ENCODE measurements at regions not wholly inside any gene's neighbourhood (a gene's known extent, or its start where the extent isn't known, plus 50 kb on each side); places are given as distances from the start of the nearest gene placed in this dataset.

DNA sequence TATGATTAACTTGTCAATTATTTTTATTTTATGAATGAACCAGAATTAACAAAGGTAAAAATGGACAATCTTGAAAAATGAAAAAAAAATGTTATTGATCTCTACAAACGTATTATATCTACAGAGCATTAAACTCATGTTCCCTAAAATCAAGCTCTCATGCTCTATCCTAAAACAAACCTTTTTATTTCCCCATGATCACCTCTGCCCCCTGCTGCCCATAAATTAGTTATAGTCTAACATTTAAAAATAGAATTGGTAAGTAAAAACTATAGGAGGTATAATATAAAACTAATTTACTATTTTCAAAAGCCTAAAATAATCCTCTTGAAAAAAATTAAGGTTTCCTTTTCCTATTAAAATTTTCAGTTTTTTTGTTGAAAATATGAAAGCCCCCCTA, 168.0 kb upstream of the POU5F2 start:
- TF ChIP-seq NFE2L2 (conservative IDR thresholded peaks at IDR 0.05; ENCODE audit: low read length) (no peak), POLR2A (IDR thresholded peaks at IDR 0.05; ENCODE audit: low read length) (no peak), KDM5A (IDR thresholded peaks at IDR 0.05) (no peak), EP300 (IDR thresholded peaks at IDR 0.05) (no peak), PHF8 (IDR thresholded peaks at IDR 0.05; ENCODE audit: borderline replicate concordance, low read depth) (no peak), CBX8 (IDR thresholded peaks at IDR 0.05) (no peak), RFX5 (IDR thresholded peaks at IDR 0.05) (no peak), EHF (CRISPR knock-in tag; IDR thresholded peaks at IDR 0.05) (no peak), HEYL (CRISPR knock-in tag; IDR thresholded peaks at IDR 0.05) (no peak), CEBPB (IDR thresholded peaks at IDR 0.05) (no peak)
- TF ChIP-seq, protein P1, sequence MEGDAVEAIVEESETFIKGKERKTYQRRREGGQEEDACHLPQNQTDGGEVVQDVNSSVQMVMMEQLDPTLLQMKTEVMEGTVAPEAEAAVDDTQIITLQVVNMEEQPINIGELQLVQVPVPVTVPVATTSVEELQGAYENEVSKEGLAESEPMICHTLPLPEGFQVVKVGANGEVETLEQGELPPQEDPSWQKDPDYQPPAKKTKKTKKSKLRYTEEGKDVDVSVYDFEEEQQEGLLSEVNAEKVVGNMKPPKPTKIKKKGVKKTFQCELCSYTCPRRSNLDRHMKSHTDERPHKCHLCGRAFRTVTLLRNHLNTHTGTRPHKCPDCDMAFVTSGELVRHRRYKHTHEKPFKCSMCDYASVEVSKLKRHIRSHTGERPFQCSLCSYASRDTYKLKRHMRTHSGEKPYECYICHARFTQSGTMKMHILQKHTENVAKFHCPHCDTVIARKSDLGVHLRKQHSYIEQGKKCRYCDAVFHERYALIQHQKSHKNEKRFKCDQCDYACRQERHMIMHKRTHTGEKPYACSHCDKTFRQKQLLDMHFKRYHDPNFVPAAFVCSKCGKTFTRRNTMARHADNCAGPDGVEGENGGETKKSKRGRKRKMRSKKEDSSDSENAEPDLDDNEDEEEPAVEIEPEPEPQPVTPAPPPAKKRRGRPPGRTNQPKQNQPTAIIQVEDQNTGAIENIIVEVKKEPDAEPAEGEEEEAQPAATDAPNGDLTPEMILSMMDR (IDR thresholded peaks at IDR 0.05): peak; percentile 39
- TF ChIP-seq, protein P2, sequence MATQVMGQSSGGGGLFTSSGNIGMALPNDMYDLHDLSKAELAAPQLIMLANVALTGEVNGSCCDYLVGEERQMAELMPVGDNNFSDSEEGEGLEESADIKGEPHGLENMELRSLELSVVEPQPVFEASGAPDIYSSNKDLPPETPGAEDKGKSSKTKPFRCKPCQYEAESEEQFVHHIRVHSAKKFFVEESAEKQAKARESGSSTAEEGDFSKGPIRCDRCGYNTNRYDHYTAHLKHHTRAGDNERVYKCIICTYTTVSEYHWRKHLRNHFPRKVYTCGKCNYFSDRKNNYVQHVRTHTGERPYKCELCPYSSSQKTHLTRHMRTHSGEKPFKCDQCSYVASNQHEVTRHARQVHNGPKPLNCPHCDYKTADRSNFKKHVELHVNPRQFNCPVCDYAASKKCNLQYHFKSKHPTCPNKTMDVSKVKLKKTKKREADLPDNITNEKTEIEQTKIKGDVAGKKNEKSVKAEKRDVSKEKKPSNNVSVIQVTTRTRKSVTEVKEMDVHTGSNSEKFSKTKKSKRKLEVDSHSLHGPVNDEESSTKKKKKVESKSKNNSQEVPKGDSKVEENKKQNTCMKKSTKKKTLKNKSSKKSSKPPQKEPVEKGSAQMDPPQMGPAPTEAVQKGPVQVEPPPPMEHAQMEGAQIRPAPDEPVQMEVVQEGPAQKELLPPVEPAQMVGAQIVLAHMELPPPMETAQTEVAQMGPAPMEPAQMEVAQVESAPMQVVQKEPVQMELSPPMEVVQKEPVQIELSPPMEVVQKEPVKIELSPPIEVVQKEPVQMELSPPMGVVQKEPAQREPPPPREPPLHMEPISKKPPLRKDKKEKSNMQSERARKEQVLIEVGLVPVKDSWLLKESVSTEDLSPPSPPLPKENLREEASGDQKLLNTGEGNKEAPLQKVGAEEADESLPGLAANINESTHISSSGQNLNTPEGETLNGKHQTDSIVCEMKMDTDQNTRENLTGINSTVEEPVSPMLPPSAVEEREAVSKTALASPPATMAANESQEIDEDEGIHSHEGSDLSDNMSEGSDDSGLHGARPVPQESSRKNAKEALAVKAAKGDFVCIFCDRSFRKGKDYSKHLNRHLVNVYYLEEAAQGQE (IDR thresholded peaks at IDR 0.05): no peak
